HG03342 (cell line): ENCODE measurements at regions not wholly inside any gene's neighbourhood (a gene's known extent, or its start where the extent isn't known, plus 50 kb on each side); places are given as distances from the start of the nearest gene placed in this dataset.

Experiments
- ATAC-seq: cut with Tn5 transposase; IDR thresholded peaks from one replicate; pipeline ENCODE4 v1.9.1; 2021; ENCODE audit warnings: mild to moderate bottlenecking, moderate library complexity; ENCODE audit not compliant: unreplicated experiment

DNA sequence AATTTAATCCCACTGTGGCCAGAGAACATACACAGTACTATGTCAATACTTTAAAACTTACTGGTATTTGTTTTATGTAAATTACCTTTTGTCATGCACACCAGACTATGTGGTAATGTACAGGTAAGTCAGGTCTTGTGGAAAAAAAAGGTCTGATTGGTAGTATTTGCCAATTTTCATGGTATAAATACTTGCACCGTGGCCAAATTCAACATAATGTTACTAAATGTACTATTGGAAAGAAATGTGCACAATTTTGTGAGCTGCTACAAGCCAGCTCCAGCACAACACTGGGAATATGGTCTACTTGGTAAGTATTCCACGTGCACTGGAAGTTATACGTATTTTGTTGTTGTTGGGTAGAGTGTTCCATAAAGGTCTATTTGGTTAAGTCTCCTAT, 392.5 kb downstream of the RPS24 start:
- ATAC-seq: no peak

DNA sequence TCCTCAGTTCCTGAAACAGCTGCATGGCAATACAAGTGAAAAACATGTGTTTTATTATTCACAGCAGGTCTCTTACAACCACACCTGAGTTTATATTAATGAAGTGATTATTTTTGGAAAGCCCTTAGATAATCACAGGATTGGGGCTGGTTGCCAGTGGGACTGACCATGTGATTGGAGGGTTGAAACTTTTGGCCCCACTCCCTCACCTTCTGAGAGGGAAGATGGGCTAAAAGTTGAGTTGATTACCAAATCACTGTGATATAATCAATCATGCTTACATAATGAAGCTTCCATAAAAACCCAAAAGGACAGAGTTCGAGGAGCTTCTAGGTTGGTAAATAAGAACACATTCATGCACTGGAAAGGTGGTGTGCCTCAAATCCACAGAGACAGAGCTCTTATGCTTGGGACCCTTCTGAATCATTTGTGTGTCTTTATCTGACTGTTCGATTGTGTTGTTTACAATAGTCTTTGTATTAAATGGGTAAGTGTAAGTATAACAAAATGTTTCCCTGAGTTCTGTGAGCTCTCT, 393.9 kb downstream of the RPS24 start:
- no peak for ATAC-seq

- no peak for ATAC-seq
Measured at GRCh38 chr10:78428579-78428978, 394.9 kb downstream of the RPS24 start.

DNA sequence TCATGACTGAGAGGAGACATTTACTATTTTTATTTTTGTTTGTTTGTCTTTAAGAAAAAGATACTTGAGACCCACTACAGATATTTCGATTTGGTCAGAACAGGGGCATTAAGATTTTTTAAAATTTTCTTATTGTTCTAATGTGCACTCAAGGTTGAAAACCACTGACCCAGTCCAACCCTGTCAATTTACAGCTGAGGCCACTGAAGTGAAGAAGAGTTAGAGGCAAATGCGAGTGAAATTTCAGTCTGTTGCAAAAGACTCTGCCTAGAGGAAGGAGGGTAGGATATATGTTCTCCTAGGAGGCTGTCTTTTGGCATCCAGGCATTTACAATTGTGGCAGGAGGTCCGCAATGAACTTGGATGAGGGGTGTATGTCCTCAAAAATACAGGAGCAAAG, 396.3 kb downstream of the RPS24 start:
- ATAC-seq: no peak

DNA sequence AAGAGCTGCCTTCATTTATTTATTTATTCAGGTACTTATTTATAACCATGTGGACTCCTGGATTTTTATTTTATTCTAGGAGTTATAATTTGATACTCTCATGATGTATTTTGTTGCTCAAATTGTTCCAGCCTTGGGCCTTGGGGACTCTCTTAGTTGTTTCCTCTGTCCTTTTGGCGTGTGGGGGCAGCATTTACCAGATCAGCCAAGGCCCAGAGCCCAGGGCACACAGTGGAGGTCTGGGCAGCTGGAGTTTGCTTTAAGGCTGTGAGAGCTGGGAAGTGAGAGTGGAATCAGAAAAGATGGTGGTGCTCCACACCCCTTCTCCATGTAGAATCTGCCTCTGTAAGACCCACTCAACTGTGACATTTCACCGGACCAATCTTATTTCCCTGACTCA, 398.9 kb downstream of the RPS24 start:
- no peak for ATAC-seq

GRCh38 chr10:78433076-78433595, 399.5 kb downstream of the RPS24 start:
- ATAC-seq: no peak

DNA sequence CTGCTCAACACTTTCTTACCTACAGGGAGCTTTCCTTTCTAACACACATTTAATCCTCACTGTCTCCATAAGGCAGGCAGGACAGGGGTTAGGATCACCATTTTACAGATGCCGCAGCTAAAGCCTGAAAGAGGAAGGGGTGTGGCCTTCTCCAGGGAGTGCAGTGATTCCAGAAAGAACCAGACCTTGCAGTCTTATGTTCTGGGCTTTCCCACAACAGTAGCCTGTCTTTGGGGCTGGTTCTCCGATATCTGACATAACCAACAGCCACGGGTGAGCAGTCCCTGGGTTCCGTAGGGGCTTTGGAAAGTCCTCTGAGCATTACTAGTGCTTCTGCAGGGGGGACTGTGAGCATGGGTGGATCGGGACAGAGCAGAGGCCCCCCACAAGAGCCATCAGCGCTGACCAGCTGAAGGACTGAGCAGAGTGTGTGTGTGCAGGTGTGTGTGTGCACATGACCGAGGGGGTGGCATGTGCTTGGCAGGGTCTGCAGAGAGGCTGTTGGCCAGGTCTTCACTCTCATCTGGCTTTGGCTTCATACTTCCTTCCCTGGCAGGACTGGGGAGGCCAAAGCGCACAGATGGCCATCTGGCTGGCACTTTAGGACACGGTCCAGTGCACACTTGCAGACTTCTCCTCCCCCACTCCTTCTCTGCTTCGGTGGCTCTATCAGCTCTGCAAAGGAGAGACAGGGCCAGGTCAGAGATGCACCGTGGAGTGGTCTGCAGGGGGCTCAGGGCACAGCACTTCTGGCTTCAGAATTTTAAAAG, 400.3 kb downstream of the RPS24 start:
- no peak for ATAC-seq

DNA sequence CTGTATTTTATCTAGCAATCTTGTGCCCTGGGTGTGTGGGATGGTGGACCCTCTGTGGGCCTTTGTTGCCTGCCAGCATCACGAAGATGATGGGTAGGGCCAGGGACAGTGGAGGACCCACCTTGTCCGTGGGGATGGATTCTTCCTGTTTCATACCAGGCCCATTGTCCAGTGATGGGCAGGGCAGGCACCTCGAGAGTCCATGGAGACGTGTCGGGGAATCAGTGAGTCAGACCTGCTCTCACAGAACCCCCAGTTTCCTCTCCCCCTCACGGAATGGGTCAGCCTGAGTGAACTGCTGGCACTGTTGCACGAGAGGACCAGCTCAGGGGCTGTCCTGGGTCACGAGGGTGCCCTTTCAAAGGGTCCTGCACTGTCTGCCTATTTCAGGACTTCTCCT, 401.2 kb downstream of the RPS24 start:
- no peak for ATAC-seq

DNA sequence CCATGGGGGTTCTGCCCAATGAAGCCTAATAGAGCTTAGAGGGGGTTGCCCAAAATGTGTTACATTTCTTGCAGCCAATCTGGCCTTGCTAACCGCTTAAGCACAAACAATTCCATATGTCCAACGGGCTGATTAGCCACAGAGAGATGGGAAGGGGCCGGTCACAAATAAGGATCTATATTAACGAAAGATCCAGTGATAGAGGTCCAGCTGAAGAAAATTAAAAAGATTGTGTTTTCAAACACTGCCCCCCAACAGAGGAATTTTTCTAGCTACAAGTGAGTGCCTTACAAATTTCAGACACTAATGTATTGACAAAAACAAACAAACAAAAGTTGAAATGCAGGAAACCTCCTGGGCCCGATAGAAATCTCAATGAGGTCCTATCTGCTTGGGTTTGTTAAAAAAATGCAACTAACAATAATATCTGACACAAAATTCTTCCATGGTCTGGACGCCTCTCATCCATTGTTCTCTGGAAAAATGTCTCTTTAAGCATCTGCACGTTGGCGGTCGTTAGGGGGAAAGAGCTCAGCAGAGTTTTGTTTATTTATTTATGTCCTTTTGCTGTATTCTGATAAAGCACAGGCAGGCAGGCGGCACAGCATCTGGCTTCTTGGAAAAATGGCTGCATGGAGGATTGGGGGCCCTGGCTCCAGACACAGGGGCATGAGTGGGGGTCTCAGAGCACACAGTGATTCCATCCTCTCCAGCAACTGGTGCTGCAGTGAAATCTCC, 402.0 kb downstream of the RPS24 start:
- ATAC-seq: no peak

GRCh38 chr10:78436222-78436573, 402.5 kb downstream of the RPS24 start:
- ATAC-seq: no peak

DNA sequence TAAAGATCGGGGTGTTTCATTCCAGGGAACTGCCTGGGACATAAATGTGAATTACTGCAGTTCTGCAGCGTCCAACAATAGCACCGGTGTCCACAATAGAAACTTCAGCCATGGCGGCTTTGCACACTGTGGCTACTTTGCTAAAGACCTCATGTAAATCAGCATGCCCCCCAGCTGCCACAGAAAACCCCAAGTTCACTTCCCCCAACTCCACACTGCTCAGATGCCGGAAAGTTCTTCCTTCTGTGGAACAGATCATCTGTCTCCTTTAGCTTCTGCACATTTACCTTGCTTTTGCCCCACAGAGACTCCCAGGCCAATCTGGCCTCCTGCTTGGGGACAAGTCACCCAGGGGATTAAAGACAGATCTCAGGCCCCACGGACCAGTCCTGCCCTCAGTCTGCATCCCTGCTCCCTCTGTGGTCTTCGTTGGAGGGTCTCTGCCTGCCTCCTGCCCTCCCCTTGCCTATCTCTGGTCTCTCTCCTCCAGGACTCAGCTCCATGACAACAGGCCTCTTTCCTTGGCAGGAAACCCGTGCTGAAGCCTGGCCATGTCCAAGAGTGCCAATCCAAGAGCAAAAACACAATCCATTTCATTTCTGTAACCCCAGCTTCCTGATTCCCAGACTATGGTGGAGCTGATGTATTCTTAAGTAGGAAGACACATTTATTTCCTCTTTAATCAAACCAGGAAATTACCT, 403.2 kb downstream of the RPS24 start:
- ATAC-seq: no peak

GRCh38 chr10:78437407-78437768, 403.7 kb downstream of the RPS24 start:
- ATAC-seq: no peak

- no peak for ATAC-seq
Measured at GRCh38 chr10:78437998-78438906, 404.6 kb downstream of the RPS24 start.

DNA sequence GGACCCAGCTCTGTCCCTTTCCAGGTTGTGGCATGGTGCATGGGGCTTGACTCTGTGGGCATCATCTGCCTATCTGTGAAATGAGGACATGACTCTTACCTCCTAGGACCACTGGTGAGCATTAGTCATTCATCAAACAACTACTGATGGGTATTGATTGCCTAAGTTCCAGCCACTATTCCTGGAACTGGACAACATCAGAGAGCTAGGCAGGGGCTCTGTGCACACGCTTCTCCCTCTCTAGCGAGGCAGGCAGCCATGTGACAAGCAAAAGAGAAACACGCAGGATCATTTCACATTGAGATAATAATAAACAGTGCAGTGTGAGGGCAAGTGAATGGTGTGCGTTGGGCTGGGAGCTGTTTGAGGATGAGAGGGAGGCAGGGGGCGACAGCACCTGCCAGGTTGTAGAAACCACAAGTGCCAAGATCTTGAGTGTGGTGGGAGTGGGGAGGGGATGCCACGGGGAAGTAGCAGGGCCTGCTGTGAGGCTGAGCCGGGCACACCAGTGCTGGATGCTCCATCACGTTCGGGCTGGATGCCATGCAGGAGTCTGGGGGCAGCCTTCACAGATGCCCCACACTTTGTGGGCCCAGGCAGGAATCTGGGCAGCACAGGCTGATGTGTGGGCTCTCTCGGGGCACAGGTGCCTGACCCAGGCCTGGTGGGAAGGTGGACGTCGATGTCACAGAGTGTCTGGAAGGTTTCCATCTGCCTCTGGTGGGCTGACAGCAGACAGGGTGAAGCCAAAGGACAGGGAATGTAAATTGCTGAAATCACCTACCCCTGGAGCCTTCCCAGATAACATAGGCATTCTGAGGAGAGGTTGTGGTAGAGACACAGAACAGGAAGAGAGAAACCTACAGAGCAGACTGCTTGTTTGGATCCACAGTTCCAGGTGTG, 405.5 kb downstream of the RPS24 start:
- no peak for ATAC-seq

DNA sequence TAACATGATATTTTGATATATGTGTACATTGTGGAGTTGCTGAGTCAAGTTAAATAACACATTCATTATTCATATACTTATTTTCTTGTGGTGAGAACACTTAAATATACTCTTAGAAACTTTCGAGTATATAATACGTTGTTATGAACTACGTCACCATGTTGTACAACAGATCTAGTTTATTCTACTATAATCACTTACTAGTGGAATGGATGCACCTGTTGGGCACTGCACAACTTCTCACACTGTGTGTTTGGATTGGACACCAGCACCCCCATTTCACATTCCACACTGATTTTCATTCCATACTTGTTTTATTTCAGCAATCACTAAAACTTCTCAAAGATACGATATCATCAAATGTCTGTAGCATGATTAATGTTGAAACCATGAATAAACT, 407.3 kb downstream of the RPS24 start:
- no peak for ATAC-seq

DNA sequence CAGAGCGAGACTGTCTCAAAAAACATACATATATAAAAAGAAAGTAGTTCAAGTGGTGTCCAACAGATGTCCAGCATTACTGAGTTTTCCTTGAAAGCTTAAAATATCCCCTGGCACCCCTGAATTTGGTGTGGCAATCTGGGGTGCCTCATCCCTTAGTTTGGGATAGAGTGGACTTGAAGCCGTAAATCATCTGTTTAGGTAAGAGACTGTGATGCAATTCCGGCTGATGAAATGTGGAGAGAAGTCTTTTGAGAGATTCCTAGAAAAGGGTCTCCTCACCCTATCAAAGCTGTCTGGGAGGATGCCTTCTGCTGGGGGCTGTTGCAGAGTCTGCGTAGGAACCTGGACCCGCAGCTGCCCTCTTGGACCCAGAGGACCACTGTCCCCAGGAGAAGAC, 408.0 kb downstream of the RPS24 start:
- ATAC-seq: no peak

- no peak for ATAC-seq
Measured at GRCh38 chr10:78442836-78443550, 409.3 kb downstream of the RPS24 start.

DNA sequence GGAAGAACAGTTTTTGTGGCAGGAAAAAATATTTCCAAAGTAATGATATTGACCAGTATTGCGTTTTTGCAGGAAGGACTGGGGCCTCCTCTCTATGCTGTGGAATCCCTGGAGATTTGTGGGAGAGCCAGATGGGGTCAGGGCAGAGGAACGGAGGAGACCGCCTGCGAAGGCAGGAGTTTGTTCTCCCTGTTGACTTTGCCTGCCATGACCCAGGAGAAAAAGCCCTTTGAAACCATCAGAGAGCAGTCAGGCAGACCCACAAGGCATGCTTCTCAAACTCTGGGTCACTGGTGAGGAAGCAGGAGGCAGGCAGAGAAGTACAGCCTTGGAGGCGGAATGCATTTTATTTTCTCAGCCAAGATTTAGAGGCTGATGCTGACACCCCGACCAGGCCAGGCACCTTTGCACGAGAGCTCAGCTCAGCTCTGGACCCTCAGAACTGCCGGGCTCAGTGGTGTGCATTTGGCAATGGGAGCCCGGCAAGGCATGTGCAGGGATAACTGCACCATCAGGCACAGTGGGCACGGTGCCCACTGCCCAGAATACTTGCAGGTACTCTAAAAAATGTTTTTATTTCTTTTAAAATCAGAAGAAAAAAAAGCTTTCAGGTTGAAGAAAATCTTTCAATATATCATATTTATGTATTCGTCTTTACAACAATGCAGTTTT, 410.4 kb downstream of the RPS24 start:
- no peak for ATAC-seq
